SK-N-MC (cell line): ENCODE measurements at regions not wholly inside any gene's neighbourhood (a gene's known extent, or its start where the extent isn't known, plus 50 kb on each side); places are given as distances from the start of the nearest gene placed in this dataset.

Source experiments
- EZH2 ChIP-seq: fragments of 200-600 bp; sonication (generic); IDR thresholded peaks from one replicate; pipeline ENCODE4 v1.6.1; 2017; ENCODE audit warnings: antibody characterized with exemption
- FOXP2 ChIP-seq: optimal IDR thresholded peaks from 2 replicates; pipeline ENCODE3; 2011; ENCODE audit warnings: mild to moderate bottlenecking, moderate library complexity; ENCODE audit not compliant: insufficient read depth; ENCODE audit errors: extremely low read length, control extremely low read depth
- POLR2AphosphoS5 ChIP-seq: IDR thresholded peaks from 2 replicates; pipeline ENCODE4 v1.6.1; 2012; ENCODE audit warnings: mild to moderate bottlenecking, low read depth, low read length, borderline replicate concordance

DNA sequence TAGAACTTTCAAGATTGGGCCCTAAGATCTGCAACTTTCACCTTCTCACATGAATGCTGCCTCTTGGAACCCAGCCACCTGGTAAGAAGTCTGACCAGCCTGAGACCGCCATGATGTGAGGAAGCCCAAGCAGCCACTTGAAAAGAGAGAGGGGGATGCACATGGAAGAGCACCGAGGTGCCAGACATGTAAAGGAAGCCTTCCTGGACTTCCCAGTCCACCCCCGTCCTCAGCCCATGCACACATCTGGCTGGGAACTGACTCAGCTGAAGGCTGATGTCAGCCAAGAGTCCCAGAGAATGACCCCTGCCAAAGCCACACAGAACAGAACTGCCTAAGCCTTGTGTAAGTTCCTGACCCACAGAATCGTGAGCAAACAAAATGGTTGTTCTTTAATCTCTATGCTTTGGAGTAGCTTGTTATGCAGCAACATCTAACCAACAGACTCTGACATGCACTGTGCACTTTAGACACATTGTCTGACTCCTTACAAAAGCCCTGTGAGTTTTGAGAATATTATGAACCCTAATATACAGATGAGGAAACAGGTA lies 86.7 kb downstream of the RMI2 start:
- no peak for TF ChIP-seq POLR2AphosphoS5
- TF ChIP-seq FOXP2 = no peak
- TF ChIP-seq EZH2 = no peak
